ENCODE measurements at regions not wholly inside any gene's neighbourhood (a gene's known extent, or its start where the extent isn't known, plus 50 kb on each side); places are given as distances from the start of the nearest gene placed in this dataset.

- no peak for TF ChIP-seq CTCF (IDR thresholded peaks at IDR 0.05)
- no peak for TF ChIP-seq ZFX (IDR thresholded peaks at IDR 0.05; ENCODE audit: borderline replicate concordance)
Observed at GRCh38 chr4:41388080-41388479, 131.4 kb downstream of the UCHL1 start.
